B cell (primary cell): ENCODE measurements at regions not wholly inside any gene's neighbourhood (a gene's known extent, or its start where the extent isn't known, plus 50 kb on each side); places are given as distances from the start of the nearest gene placed in this dataset.

Experiments
- ATAC-seq: fragments of 200-7000 bp; cut with Tn5 transposase; one replicate; pipeline ENCODE4 v1.10.0; 2021; ENCODE audit warnings: low read depth, mild to moderate bottlenecking, moderate number of reproducible peaks, moderate library complexity
- CTCF ChIA-PET: fragments of 350-600 bp; sonication (Branson Sonifier 250); formaldehyde crosslinking; loops from one replicate; lab custom pipeline; 2021; ENCODE audit warnings: antibody characterized with exemption, inconsistent platforms; lab: Charles Lee
- POLR2A ChIA-PET: fragments of 350-600 bp; sonication (Branson Sonifier 250); formaldehyde crosslinking; loops from one replicate; lab custom pipeline; 2021; ENCODE audit warnings: antibody characterized with exemption; lab: Charles Lee
- DNase-seq: peaks from one replicate; pipeline ENCODE4 v3.0.0; 2013
- H2AFZ ChIP-seq: 2 replicates; pipeline ENCODE4 v1.6.1; 2012; ENCODE audit warnings: mild to moderate bottlenecking, low read depth, low read length; ENCODE audit not compliant: insufficient read depth, poor library complexity, severe bottlenecking
- H3K27ac ChIP-seq, 2 donors: 1 replicate in 1 of 2; 2 replicates in 1 of 2; pipeline ENCODE4 v1.5.1; 2012 to 2013; ENCODE audit warnings: low read length in 2 of 2, mild to moderate bottlenecking in 2 of 2, moderate library complexity in 1 of 2
- H3K27me3 ChIP-seq, 4 experiments: fragments of 200-600 bp in 1 of 4; sonication (generic) in 1 of 4; replicated peaks in 1 of 4; 1 replicate in 2 of 4; 2 replicates in 2 of 4; pipeline versions ENCODE4 v1.6.1 to v1.7.0; 2013 to 2016; ENCODE audit warnings: low read length in 3 of 4, mild to moderate bottlenecking in 2 of 4, mixed read lengths in 1 of 4, moderate library complexity in 1 of 4; ENCODE audit not compliant: insufficient read depth in 4 of 4, control insufficient read depth in 3 of 4; ENCODE audit errors: control extremely low read depth in 1 of 4
- H3K36me3 ChIP-seq, 2 experiments: replicated peaks in 1 of 2; 1 replicate in 1 of 2; 2 replicates in 1 of 2; pipeline versions ENCODE4 v1.6.1 to v1.7.1; 2013; ENCODE audit warnings: low read length in 1 of 2; ENCODE audit not compliant: insufficient read depth in 2 of 2, control insufficient read depth in 1 of 2; ENCODE audit errors: control extremely low read depth in 1 of 2, extremely low read depth in 1 of 2
- H3K4me1 ChIP-seq, 2 donors: fragments of 200-600 bp in 1 of 2; sonication (generic) in 1 of 2; 1 replicate in 1 of 2; 2 replicates in 1 of 2; pipeline versions ENCODE4 v1.5.1 to v1.6.1; 2013 to 2017; ENCODE audit warnings: low read length in 2 of 2; ENCODE audit not compliant: control insufficient read depth in 2 of 2, insufficient read depth in 2 of 2
- H3K4me2 ChIP-seq: replicated peaks from 2 replicates; pipeline ENCODE3; 2012; ENCODE audit warnings: mild to moderate bottlenecking, low read depth, low read length; ENCODE audit not compliant: poor library complexity, severe bottlenecking
- H3K4me3 ChIP-seq, 5 experiments: fragments of 200-600 bp in 1 of 5; sonication (generic) in 1 of 5; 1 replicate in 3 of 5; 2 replicates in 2 of 5; pipeline versions ENCODE4 v1.5.1 to v1.7.0; 2011 to 2016; ENCODE audit warnings: low read length in 4 of 5, mild to moderate bottlenecking in 4 of 5, low read depth in 2 of 5, control low read depth in 1 of 5, moderate library complexity in 1 of 5; ENCODE audit not compliant: insufficient read depth in 1 of 5; ENCODE audit errors: control extremely low read depth in 1 of 5, extremely low read depth in 1 of 5
- H3K79me2 ChIP-seq: fragments of 200-600 bp; sonication (generic); one replicate; pipeline ENCODE4 v1.6.0; 2016; ENCODE audit warnings: low read length; ENCODE audit not compliant: control insufficient read depth, insufficient read depth
- H3K9ac ChIP-seq: fragments of 200-600 bp; sonication (generic); 2 replicates; pipeline ENCODE4 v1.6.1; 2017; ENCODE audit warnings: mild to moderate bottlenecking, low read length, moderate library complexity
- H3K9me3 ChIP-seq, 3 donors: one replicate each; pipeline versions ENCODE4 v1.6.1 to v1.7.1; 2013; ENCODE audit warnings: low read length in 2 of 3; ENCODE audit not compliant: control insufficient read depth in 2 of 3, insufficient read depth in 1 of 3; ENCODE audit errors: control extremely low read depth in 1 of 3
- H4K20me1 ChIP-seq: 2 replicates; pipeline ENCODE4 v1.6.0; 2012; ENCODE audit warnings: mild to moderate bottlenecking, low read length; ENCODE audit not compliant: insufficient read depth, control insufficient read depth, poor library complexity, severe bottlenecking
- H3K27ac Mint-ChIP-seq: one replicate; pipeline ENCODE4 v1.8.0; 2021; ENCODE audit warnings: mixed read lengths
- H3K27me3 Mint-ChIP-seq: one replicate; pipeline ENCODE4 v1.8.0; 2021; ENCODE audit warnings: mixed read lengths
- H3K4me1 Mint-ChIP-seq: one replicate; pipeline ENCODE4 v1.8.0; 2021; ENCODE audit warnings: mixed read lengths
- H3K4me3 Mint-ChIP-seq: one replicate; pipeline ENCODE4 v1.8.0; 2021; ENCODE audit warnings: mixed read lengths
- H3K9me3 Mint-ChIP-seq: one replicate; pipeline ENCODE4 v1.8.0; 2022; ENCODE audit warnings: mixed read lengths; ENCODE audit not compliant: insufficient read depth
- EZH2 ChIP-seq: IDR thresholded peaks from 2 replicates; pipeline ENCODE4 v1.6.1; 2012; ENCODE audit warnings: borderline replicate concordance, low read depth, mild to moderate bottlenecking, moderate library complexity, low read length; ENCODE audit not compliant: insufficient read depth, poor library complexity, severe bottlenecking
- WGBS: methylation state at CpG from one replicate; pipeline ENCODE4 v1.1.5; 2013; ENCODE audit warnings: missing lambda C conversion rate; ENCODE audit not compliant: insufficient coverage; 5-methylcytosine and 5-hydroxymethylcytosine counted together
- intact Hi-C: fragments of 100-400 bp; cut with micrococcal nuclease; formaldehyde crosslinking; loops from one replicate; pipeline ENCODE4 v1.10.0; 2022
- TF ChIP-seq, protein P1 (sequence below): fragments of 200-600 bp; IDR thresholded peaks from one replicate; pipeline ENCODE4 v1.8.0; 2022; ENCODE audit warnings: antibody characterized with exemption, mild to moderate bottlenecking

DNA sequence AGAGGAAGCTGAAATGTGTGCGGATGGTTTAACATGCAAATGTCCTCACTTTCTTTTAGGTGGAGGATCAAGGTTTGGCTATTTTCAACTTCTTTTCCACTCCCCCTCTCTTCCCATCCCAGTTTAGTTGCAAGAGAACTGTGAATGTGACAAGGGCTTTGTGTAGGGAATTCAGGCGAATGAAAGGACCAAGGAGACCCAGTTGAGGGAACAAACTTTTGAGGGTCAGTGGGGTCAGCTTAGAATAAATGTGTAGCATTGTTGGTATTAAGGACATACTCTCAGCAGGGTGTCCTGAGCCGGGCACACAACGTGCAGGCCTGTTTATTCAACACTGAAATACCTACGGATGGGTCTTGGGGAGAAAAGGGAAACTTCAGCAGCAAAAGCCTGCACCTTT, 346.0 kb downstream of the PMP22 start:
- no peak overlapping the region for H3K4me3 ChIP-seq
- H3K27ac Mint-ChIP-seq, result no peak overlapping the region
- H3K27me3 Mint-ChIP-seq, result no peaks in the 10 kb centered on the region
- no peak for TF ChIP-seq EZH2
- TF ChIP-seq, protein P1, sequence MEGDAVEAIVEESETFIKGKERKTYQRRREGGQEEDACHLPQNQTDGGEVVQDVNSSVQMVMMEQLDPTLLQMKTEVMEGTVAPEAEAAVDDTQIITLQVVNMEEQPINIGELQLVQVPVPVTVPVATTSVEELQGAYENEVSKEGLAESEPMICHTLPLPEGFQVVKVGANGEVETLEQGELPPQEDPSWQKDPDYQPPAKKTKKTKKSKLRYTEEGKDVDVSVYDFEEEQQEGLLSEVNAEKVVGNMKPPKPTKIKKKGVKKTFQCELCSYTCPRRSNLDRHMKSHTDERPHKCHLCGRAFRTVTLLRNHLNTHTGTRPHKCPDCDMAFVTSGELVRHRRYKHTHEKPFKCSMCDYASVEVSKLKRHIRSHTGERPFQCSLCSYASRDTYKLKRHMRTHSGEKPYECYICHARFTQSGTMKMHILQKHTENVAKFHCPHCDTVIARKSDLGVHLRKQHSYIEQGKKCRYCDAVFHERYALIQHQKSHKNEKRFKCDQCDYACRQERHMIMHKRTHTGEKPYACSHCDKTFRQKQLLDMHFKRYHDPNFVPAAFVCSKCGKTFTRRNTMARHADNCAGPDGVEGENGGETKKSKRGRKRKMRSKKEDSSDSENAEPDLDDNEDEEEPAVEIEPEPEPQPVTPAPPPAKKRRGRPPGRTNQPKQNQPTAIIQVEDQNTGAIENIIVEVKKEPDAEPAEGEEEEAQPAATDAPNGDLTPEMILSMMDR, result no peak
- H3K4me3 Mint-ChIP-seq, result no peak overlapping the region
- H3K4me1 ChIP-seq, result no peaks in the 10 kb centered on the region
- H3K4me1 Mint-ChIP-seq, result no peaks in the 10 kb centered on the region
- DNase-seq (no peak), ATAC-seq (no peak)
- 93% methylated on average over 3 of the region's 5 CpGs for WGBS
- no peaks in the 10 kb centered on the region for H3K36me3 ChIP-seq
- ChIA-PET POLR2A (no interaction called here), CTCF (interaction anchor here (1.1 to 1.5 kb wide), 2 partner anchors 1321 to 1325 kb away, joined by 3 read pairs; no protein-coding TSS in a partner anchor)
- no peaks in the 10 kb centered on the region for H3K27me3 ChIP-seq
- peaks cover 2% of the 10 kb centered on the region for H3K9me3 Mint-ChIP-seq
- H2AFZ ChIP-seq, result no peak overlapping the region
- no peak overlapping the region for H3K9ac ChIP-seq
- H3K79me2 ChIP-seq, result no peaks in the 10 kb centered on the region
- no peak overlapping the region for H3K4me2 ChIP-seq
- no peak overlapping the region for H3K27ac ChIP-seq
- H3K9me3 ChIP-seq, result peaks cover 0 to 3% (median 3%) of the 10 kb centered on the region in 3 donors
- intact Hi-C loops, result no loop called here
- no peaks in the 10 kb centered on the region for H4K20me1 ChIP-seq

DNA sequence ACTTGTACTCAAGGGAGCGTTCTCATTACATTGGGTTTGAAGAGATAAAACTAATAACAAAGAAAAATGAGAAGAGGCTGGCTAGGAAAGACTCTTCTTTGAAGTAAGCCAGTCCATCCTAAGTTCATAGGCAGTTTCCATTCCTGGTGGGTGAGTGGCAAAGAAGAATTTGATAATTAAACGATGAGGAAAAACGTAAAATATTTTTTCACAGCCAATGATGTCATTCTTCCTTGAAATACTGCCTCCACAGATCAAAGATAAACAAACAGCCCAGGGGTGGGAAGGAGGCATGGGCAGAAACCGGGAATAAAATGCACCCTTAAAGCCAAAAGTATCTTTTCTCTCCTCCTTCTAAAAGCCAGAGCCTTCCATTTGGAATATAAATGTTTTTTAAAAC, 346.6 kb downstream of the PMP22 start:
- Mint-ChIP-seq H3K27ac (no peak overlapping the region), H3K27me3 (no peaks in the 10 kb centered on the region), H3K9me3 (peaks cover 2% of the 10 kb centered on the region), H3K4me1 (no peaks in the 10 kb centered on the region), H3K4me3 (no peak overlapping the region)
- H3K36me3 ChIP-seq, result no peaks in the 10 kb centered on the region
- no peak for ATAC-seq
- H3K79me2 ChIP-seq, result no peaks in the 10 kb centered on the region
- TF ChIP-seq, protein P1, result no peak
- TF ChIP-seq EZH2, result no peak
- intact Hi-C loops, result no loop called here
- no peak overlapping the region for H3K4me2 ChIP-seq
- no peak overlapping the region for H3K27ac ChIP-seq
- no peak overlapping the region for H3K9ac ChIP-seq
- H3K9me3 ChIP-seq, result peaks cover 0 to 3% (median 3%) of the 10 kb centered on the region in 3 donors
- ChIA-PET CTCF (no interaction called here), POLR2A (no interaction called here)
- DNase-seq, result no peak
- H3K4me1 ChIP-seq, result no peaks in the 10 kb centered on the region
- H2AFZ ChIP-seq, result no peak overlapping the region
- no peak overlapping the region for H3K4me3 ChIP-seq
- WGBS, result no CpG with 5 or more reads among the region's 4 CpGs
- H3K27me3 ChIP-seq, result no peaks in the 10 kb centered on the region
- H4K20me1 ChIP-seq, result no peaks in the 10 kb centered on the region
